OCI-LY3 (cell line): ENCODE measurements at regions not wholly inside any gene's neighbourhood (a gene's known extent, or its start where the extent isn't known, plus 50 kb on each side); places are given as distances from the start of the nearest gene placed in this dataset.

Experiments used
- H2AFZ ChIP-seq: fragments of 200-600, 300-600 bp; shearing (Covaris generic); 2 replicates; pipeline ENCODE4 v1.6.0; 2014; ENCODE audit warnings: antibody characterized with exemption, low read depth, low read length
- H3K27ac ChIP-seq: fragments of 200-600, 300-600 bp; sonication (generic); 2 replicates; pipeline ENCODE4 v1.5.1; 2014; ENCODE audit warnings: mild to moderate bottlenecking, low read length, moderate library complexity, mixed read lengths
- H3K27me3 ChIP-seq: fragments of 200-600, 300-600 bp; sonication (generic); 2 replicates; pipeline ENCODE4 v1.6.1; 2014; ENCODE audit warnings: low read depth, low read length, mixed read lengths
- H3K36me3 ChIP-seq: fragments of 200-600, 300-600 bp; sonication (generic); replicated peaks from 2 replicates; pipeline ENCODE3; 2014; ENCODE audit warnings: low read depth, low read length, mixed read lengths
- H3K4me1 ChIP-seq: fragments of 300-600, 200-600 bp; sonication (generic); 2 replicates; pipeline ENCODE4 v1.6.1; 2014; ENCODE audit warnings: low read length, mixed read lengths
- H3K4me2 ChIP-seq: fragments of 200-600, 300-600 bp; sonication (generic); 2 replicates; pipeline ENCODE4 v1.6.1; 2014; ENCODE audit warnings: low read length, mixed read lengths
- H3K4me3 ChIP-seq: fragments of 300-600, 200-600 bp; sonication (generic); 2 replicates; pipeline ENCODE4 v1.5.1; 2014; ENCODE audit warnings: antibody characterized with exemption, mild to moderate bottlenecking, low read length, moderate library complexity
- H3K79me2 ChIP-seq: fragments of 300-600, 200-600 bp; shearing (Covaris generic); 2 replicates; pipeline ENCODE4 v1.6.1; 2014; ENCODE audit warnings: mild to moderate bottlenecking, low read length, mixed read lengths
- H3K9ac ChIP-seq: fragments of 300-600, 200-600 bp; shearing (Covaris generic); 2 replicates; pipeline ENCODE4 v1.6.0; 2014; ENCODE audit warnings: mild to moderate bottlenecking, low read length, moderate library complexity
- H3K9me3 ChIP-seq: fragments of 200-600, 300-600 bp; shearing (Covaris generic); 2 replicates; pipeline ENCODE4 v1.6.1; 2014; ENCODE audit warnings: low read length, mixed read lengths; ENCODE audit not compliant: insufficient read depth
- H4K20me1 ChIP-seq: fragments of 200-600, 300-600 bp; sonication (generic); 2 replicates; pipeline ENCODE4 v1.6.1; 2016; ENCODE audit warnings: low read length, mixed read lengths; ENCODE audit not compliant: insufficient read depth
- EZH2phosphoT487 ChIP-seq: fragments of 200-600 bp; shearing (Covaris generic); IDR thresholded peaks from 2 replicates; pipeline ENCODE4 v1.6.1; 2018; ENCODE audit warnings: antibody characterized with exemption, mixed run types, low read depth
- TF ChIP-seq, protein P1 (sequence below): fragments of 200-600, 300-600 bp; sonication (generic); IDR thresholded peaks from 2 replicates; pipeline ENCODE4 v1.5.1; 2014; ENCODE audit warnings: antibody characterized with exemption, low read length, low read depth

DNA sequence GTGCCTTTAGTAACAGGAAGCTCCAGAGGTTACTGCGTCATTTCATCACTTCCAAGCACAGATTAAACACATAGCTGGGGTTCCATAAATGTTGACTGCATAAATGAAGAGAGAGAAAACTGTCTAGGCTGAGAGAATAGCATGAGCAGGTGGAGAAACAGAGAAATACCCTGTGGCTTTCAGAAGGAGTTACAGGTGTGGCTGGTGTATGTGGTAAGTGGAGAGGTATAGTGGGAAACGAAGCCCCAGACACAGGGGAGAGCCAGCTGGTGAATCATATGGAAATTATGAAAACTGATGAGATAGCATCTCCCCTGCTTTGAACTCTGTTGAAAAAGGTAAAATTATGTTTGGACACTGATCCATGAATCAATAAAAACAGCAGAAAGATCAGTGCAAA is 807.4 kb upstream of the POU3F3 start:
- Histone ChIP-seq H3K9ac (no peak overlapping the region), H3K27me3 (no peaks in the 10 kb centered on the region), H3K4me2 (no peak overlapping the region), H3K27ac (no peak overlapping the region), H3K79me2 (no peaks in the 10 kb centered on the region), H3K4me3 (no peak overlapping the region), H3K4me1 (no peaks in the 10 kb centered on the region), H4K20me1 (no peaks in the 10 kb centered on the region), H2AFZ (no peak overlapping the region), H3K9me3 (no peaks in the 10 kb centered on the region), H3K36me3 (no peaks in the 10 kb centered on the region)
- TF ChIP-seq, protein P1, sequence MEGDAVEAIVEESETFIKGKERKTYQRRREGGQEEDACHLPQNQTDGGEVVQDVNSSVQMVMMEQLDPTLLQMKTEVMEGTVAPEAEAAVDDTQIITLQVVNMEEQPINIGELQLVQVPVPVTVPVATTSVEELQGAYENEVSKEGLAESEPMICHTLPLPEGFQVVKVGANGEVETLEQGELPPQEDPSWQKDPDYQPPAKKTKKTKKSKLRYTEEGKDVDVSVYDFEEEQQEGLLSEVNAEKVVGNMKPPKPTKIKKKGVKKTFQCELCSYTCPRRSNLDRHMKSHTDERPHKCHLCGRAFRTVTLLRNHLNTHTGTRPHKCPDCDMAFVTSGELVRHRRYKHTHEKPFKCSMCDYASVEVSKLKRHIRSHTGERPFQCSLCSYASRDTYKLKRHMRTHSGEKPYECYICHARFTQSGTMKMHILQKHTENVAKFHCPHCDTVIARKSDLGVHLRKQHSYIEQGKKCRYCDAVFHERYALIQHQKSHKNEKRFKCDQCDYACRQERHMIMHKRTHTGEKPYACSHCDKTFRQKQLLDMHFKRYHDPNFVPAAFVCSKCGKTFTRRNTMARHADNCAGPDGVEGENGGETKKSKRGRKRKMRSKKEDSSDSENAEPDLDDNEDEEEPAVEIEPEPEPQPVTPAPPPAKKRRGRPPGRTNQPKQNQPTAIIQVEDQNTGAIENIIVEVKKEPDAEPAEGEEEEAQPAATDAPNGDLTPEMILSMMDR = no peak
- TF ChIP-seq EZH2phosphoT487 = no peak

DNA sequence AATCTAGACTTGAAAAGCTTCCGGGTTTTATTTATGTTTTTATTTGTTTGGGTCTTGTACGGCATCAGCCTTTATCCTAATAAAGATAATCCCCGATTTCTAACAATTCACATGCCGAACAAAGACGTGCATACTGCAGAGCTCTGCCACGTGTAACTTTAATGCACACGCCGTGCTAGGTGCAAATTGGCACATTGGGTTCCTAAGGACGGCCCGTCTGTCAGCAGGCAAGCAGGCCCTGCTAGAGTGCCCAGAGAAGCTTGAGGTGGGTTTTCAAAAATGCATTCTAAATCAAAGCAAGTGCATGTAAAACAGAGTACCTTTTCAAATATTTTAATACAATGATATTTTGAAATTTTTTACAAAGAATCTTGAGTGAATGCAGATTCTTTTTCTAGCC is 806.4 kb upstream of the POU3F3 start:
- H3K27me3 ChIP-seq = no peaks in the 10 kb centered on the region
- no peaks in the 10 kb centered on the region for H3K79me2 ChIP-seq
- no peak for TF ChIP-seq EZH2phosphoT487
- TF ChIP-seq, protein P1 = no peak
- H3K4me1 ChIP-seq = no peaks in the 10 kb centered on the region
- no peak overlapping the region for H3K9ac ChIP-seq
- no peak overlapping the region for H3K27ac ChIP-seq
- H4K20me1 ChIP-seq = no peaks in the 10 kb centered on the region
- no peak overlapping the region for H3K4me3 ChIP-seq
- H2AFZ ChIP-seq = no peak overlapping the region
- no peaks in the 10 kb centered on the region for H3K36me3 ChIP-seq
- no peaks in the 10 kb centered on the region for H3K9me3 ChIP-seq
- H3K4me2 ChIP-seq = no peak overlapping the region

DNA sequence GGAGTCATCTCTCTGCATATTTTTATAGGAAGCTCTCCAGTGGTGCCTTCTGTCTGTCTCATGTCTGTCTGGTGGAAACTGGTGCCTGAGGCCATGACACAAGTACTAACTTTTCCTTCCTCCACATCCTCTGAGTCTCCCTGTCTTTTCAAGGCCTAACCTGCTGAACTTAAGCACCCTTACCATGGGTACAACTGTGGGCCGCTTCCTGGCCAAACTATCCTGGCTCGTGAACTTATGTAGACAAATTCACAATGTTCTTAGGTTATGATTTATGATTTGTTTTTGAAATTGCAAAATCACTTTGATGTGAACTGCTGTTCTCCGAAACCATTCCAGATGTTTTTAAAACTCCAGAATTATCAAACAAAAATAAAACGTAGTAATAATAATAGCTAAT is 804.5 kb upstream of the POU3F3 start:
- H3K4me2 ChIP-seq = no peak overlapping the region
- H3K27ac ChIP-seq = no peak overlapping the region
- H3K79me2 ChIP-seq = no peaks in the 10 kb centered on the region
- no peaks in the 10 kb centered on the region for H3K9me3 ChIP-seq
- no peaks in the 10 kb centered on the region for H3K27me3 ChIP-seq
- no peak overlapping the region for H2AFZ ChIP-seq
- no peaks in the 10 kb centered on the region for H4K20me1 ChIP-seq
- H3K4me3 ChIP-seq = no peak overlapping the region
- H3K9ac ChIP-seq = no peak overlapping the region
- TF ChIP-seq, protein P1 = no peak
- no peak for TF ChIP-seq EZH2phosphoT487
- H3K36me3 ChIP-seq = no peaks in the 10 kb centered on the region
- H3K4me1 ChIP-seq = no peaks in the 10 kb centered on the region

DNA sequence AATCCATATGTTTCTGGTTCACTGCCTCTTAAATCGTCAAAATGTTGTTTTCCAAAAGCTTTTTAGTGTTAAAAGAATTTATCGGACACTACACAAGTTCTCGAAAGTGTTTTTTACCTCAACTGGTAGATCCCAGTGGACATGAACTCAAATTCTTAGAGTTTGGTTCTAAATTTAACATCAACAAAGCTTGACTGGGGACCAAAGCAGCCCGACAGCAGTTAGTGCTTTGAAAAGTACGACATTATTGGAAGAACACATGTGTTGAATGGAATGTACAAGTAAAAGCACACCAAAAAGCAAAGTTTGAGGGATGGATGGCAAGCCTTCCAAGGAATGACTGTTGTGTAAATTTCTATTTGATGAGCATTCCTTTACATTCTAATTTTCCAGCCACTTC is 803.9 kb upstream of the POU3F3 start:
- TF ChIP-seq, protein P1 = no peak
- no peak for TF ChIP-seq EZH2phosphoT487
- Histone ChIP-seq H3K36me3 (no peaks in the 10 kb centered on the region), H3K27ac (no peak overlapping the region), H3K9ac (no peak overlapping the region), H3K9me3 (no peaks in the 10 kb centered on the region), H3K4me1 (no peaks in the 10 kb centered on the region), H3K4me2 (no peak overlapping the region), H4K20me1 (no peaks in the 10 kb centered on the region), H3K4me3 (no peak overlapping the region), H2AFZ (no peak overlapping the region), H3K79me2 (no peaks in the 10 kb centered on the region), H3K27me3 (no peaks in the 10 kb centered on the region)
